ENCODE measurements at regions not wholly inside any gene's neighbourhood (a gene's known extent, or its start where the extent isn't known, plus 50 kb on each side); places are given as distances from the start of the nearest gene placed in this dataset.

- Histone ChIP-seq H3K27ac (ENCODE audit: low read depth) (no peak overlapping the region), H4K20me1 (replicated peaks; ENCODE audit: insufficient read depth) (no peaks in the 10 kb centered on the region), H3K9me2 (ENCODE audit: insufficient read depth) (0 out of 2 replicates have a peak, but pooled peaks cover 3% of the 10 kb centered on the region), H3F3A (replicated peaks; ENCODE audit: low read depth) (no peaks in the 10 kb centered on the region), H3K36me3 (ENCODE audit: insufficient read depth) (no peaks in the 10 kb centered on the region; the same call in 1 of the 2 replicates), H3K79me2 (replicated peaks; ENCODE audit: insufficient read depth) (no peaks in the 10 kb centered on the region), H3K4me3 (no peak overlapping the region), H3K4me1 (ENCODE audit: insufficient read depth) (no peaks in the 10 kb centered on the region), H2AFZ (0 out of 2 replicates have a peak overlapping the region, but pooled peaks have one; percentile 23), H3K4me2 (no peak overlapping the region), H3K27me3 (ENCODE audit: insufficient read depth) (no peaks in the 10 kb centered on the region)
- Mint-ChIP-seq H3K27ac (no peak overlapping the region), H3K9me3 (peaks cover 30% of the 10 kb centered on the region), H3K27me3 (ENCODE audit: insufficient read depth, low read depth, poor library complexity) (peaks cover 9% of the 10 kb centered on the region), H3K4me1 (peaks cover 4% of the 10 kb centered on the region; the same call in 2 of the 3 replicates), H3K4me3 (no peak overlapping the region), H3K36me3 (ENCODE audit: low read depth) (peaks cover 21% of the 10 kb centered on the region)
- DNase-seq (ENCODE audit: low spot score) (no peak), ATAC-seq (no peak)
- TF ChIP-seq NANOG (IDR thresholded peaks at IDR 0.05; ENCODE audit: borderline replicate concordance) (no peak), POLR2AphosphoS5 (IDR thresholded peaks at IDR 0.05; ENCODE audit: low read depth) (no peak), CREB1 (CRISPR knock-in tag; IDR thresholded peaks at IDR 0.05; ENCODE audit: low read depth) (no peak), ZNF462 (CRISPR knock-in tag; IDR thresholded peaks at IDR 0.05) (no peak), CTCF (conservative IDR thresholded peaks at IDR 0.05; ENCODE audit: low read depth in 2 of 2) (no peak), ZNF331 (CRISPR knock-in tag; IDR thresholded peaks at IDR 0.05; ENCODE audit: low read depth) (no peak), EZH2phosphoT487 (IDR thresholded peaks at IDR 0.05; ENCODE audit: unreplicated experiment) (no peak), REST (IDR thresholded peaks at IDR 0.05; ENCODE audit: unreplicated experiment) (no peak), ETS1 (IDR thresholded peaks at IDR 0.05) (no peak), JUNB (IDR thresholded peaks at IDR 0.05; ENCODE audit: unreplicated experiment) (no peak), EZH2 (IDR thresholded peaks at IDR 0.05; ENCODE audit: low read depth, unreplicated experiment) (no peak), STAT1 (IDR thresholded peaks at IDR 0.05; ENCODE audit: unreplicated experiment) (no peak), ZNF114 (CRISPR knock-in tag; IDR thresholded peaks at IDR 0.05) (no peak)
Measured at GRCh38 chr13:111490611-111491010, 170.2 kb downstream of the TEX29 start.

Measured in GM23338 (cell line).